Dendritic cell treated with granulocyte-macrophage colony-stimulating factor and Interleukin-4, amounts not matched to agents 40 ng/mL and 50 ng/mL, for 4 days (primary cell): ENCODE measurements at regions not wholly inside any gene's neighbourhood (a gene's known extent, or its start where the extent isn't known, plus 50 kb on each side); places are given as distances from the start of the nearest gene placed in this dataset.
"Not testable (repeated sequence)": the region's sequence is repeated elsewhere in the genome, so short reads cannot be mapped to it uniquely, and the experiment has no call there.

Experiments
- H3K27ac Mint-ChIP-seq: one replicate; pipeline ENCODE4 v1.8.0; 2022; ENCODE audit warnings: mild to moderate bottlenecking, mixed read lengths
- H3K27me3 Mint-ChIP-seq: one replicate; pipeline ENCODE4 v1.8.0; 2022; ENCODE audit warnings: mild to moderate bottlenecking, mixed read lengths
- H3K36me3 Mint-ChIP-seq: one replicate; pipeline ENCODE4 v1.8.0; 2022; ENCODE audit warnings: low read depth, mixed read lengths
- H3K4me1 Mint-ChIP-seq: one replicate; pipeline ENCODE4 v1.8.0; 2022; ENCODE audit warnings: low read depth, mixed read lengths
- H3K4me3 Mint-ChIP-seq: one replicate; pipeline ENCODE4 v1.8.0; 2022; ENCODE audit warnings: mild to moderate bottlenecking, moderate library complexity, mixed read lengths
- H3K9me3 Mint-ChIP-seq: one replicate; pipeline ENCODE4 v1.8.0; 2022; ENCODE audit warnings: mixed read lengths
- intact Hi-C: fragments of 100-400 bp; cut with micrococcal nuclease; formaldehyde crosslinking; loops from one replicate; pipeline ENCODE4 v1.15.0; 2022

- H3K27me3 Mint-ChIP-seq, result peaks cover 46% of the 10 kb centered on the region
- H3K4me3 Mint-ChIP-seq, result no peak overlapping the region
- no peaks in the 10 kb centered on the region for H3K36me3 Mint-ChIP-seq
- H3K27ac Mint-ChIP-seq, result no peak overlapping the region
- H3K4me1 Mint-ChIP-seq, result peaks cover 6% of the 10 kb centered on the region
- no peaks in the 10 kb centered on the region for H3K9me3 Mint-ChIP-seq
- intact Hi-C loops, result no loop called here
Measured at GRCh38 chr15:83380682-83381081, 66.5 kb upstream of the SH3GL3 start.

- H3K27me3 Mint-ChIP-seq, result peaks cover 31% of the 10 kb centered on the region
- H3K9me3 Mint-ChIP-seq, H3K4me1 Mint-ChIP-seq, H3K27ac Mint-ChIP-seq, intact Hi-C loops, H3K4me3 Mint-ChIP-seq, H3K36me3 Mint-ChIP-seq: not testable (repeated sequence)
Measured at GRCh38 chr15:83383608-83384139, 63.5 kb upstream of the SH3GL3 start.

- H3K4me1 Mint-ChIP-seq, result no peaks in the 10 kb centered on the region
- intact Hi-C loops, result no loop called here
- H3K27ac Mint-ChIP-seq, result no peak overlapping the region
- H3K9me3 Mint-ChIP-seq, result no peaks in the 10 kb centered on the region
- H3K27me3 Mint-ChIP-seq, result peaks cover 15% of the 10 kb centered on the region
- no peaks in the 10 kb centered on the region for H3K36me3 Mint-ChIP-seq
- no peak overlapping the region for H3K4me3 Mint-ChIP-seq
Measured at GRCh38 chr15:83396101-83396500, 51.0 kb upstream of the SH3GL3 start.
